SK-N-SH (cell line): ENCODE measurements at regions not wholly inside any gene's neighbourhood (a gene's known extent, or its start where the extent isn't known, plus 50 kb on each side); places are given as distances from the start of the nearest gene placed in this dataset.

Source experiments
- CTCF ChIA-PET: fragments of 300-600, 350-600 bp; formaldehyde crosslinking; extraction: SDS; loops from one replicate; lab custom pipeline; 2021; lab: Yijun Ruan, JAX
- POLR2A ChIA-PET: fragments of 350-600 bp; sonication (Branson Sonifier 250); formaldehyde crosslinking; extraction: SDS; loops from one replicate; lab custom pipeline; 2020; ENCODE audit warnings: antibody characterized with exemption, inconsistent platforms; lab: Yijun Ruan, JAX
- DNase-seq: peaks from one replicate; pipeline ENCODE4 v3.0.0; 2012
- H2AFZ ChIP-seq: fragments of 200-600 bp; sonication (generic); 2 replicates; pipeline ENCODE4 v1.8.1; 2016; ENCODE audit warnings: antibody characterized with exemption, mild to moderate bottlenecking, low read depth
- H3F3A ChIP-seq: fragments of 200-600 bp; sonication (generic); replicated peaks from 2 replicates; pipeline ENCODE3; 2016; ENCODE audit warnings: antibody characterized with exemption, mild to moderate bottlenecking; ENCODE audit not compliant: insufficient read depth
- H3K27ac ChIP-seq, 2 experiments: fragments of 200-500 bp in 1 of 2; fragments of 200-600 bp in 1 of 2; sonication (Bioruptor generic) in 1 of 2; sonication (generic), shearing (Covaris generic) in 1 of 2; 2 replicates each; pipeline versions ENCODE4 v1.5.1 to v1.6.1; 2014 to 2016; ENCODE audit warnings: low read depth in 2 of 2, inconsistent platforms in 1 of 2, low read length in 1 of 2, mild to moderate bottlenecking in 1 of 2, mixed read lengths in 1 of 2
- H3K27me3 ChIP-seq: fragments of 200-600 bp; sonication (generic), shearing (Covaris generic); 2 replicates; pipeline ENCODE4 v1.6.1; 2016; ENCODE audit warnings: mixed run types; ENCODE audit not compliant: insufficient read depth
- H3K36me3 ChIP-seq, 2 experiments: fragments of 200-500 bp in 1 of 2; fragments of 200-600 bp in 1 of 2; sonication (Bioruptor generic) in 1 of 2; sonication (generic) in 1 of 2; replicated peaks in 1 of 2; 2 replicates each; pipeline versions ENCODE3 to v1.5.1; 2014 to 2016; ENCODE audit warnings: low read length in 1 of 2, mild to moderate bottlenecking in 1 of 2; ENCODE audit not compliant: insufficient read depth in 2 of 2, control insufficient read depth in 1 of 2
- H3K4me1 ChIP-seq, 2 experiments: fragments of 200-500 bp in 1 of 2; fragments of 200-600 bp in 1 of 2; sonication (Bioruptor generic) in 1 of 2; sonication (generic), shearing (Covaris generic) in 1 of 2; 2 replicates each; pipeline versions ENCODE4 v1.5.1 to v1.6.1; 2014 to 2016; ENCODE audit warnings: low read depth in 1 of 2, low read length in 1 of 2, mixed run types in 1 of 2; ENCODE audit not compliant: insufficient read depth in 2 of 2, control insufficient read depth in 1 of 2
- H3K4me2 ChIP-seq: fragments of 200-600 bp; sonication (generic), shearing (Covaris generic); 2 replicates; pipeline ENCODE4 v1.6.1; 2017; ENCODE audit warnings: mixed run types
- H3K4me3 ChIP-seq, 2 experiments: fragments of 200-500 bp in 1 of 2; fragments of 200-600 bp in 1 of 2; sonication (Bioruptor generic) in 1 of 2; sonication (generic), shearing (Covaris generic) in 1 of 2; 2 replicates each; pipeline versions ENCODE4 v1.5.1 to v1.8.1; 2014 to 2016; ENCODE audit warnings: low read depth in 2 of 2, inconsistent platforms in 1 of 2, low read length in 1 of 2, mild to moderate bottlenecking in 1 of 2, mixed read lengths in 1 of 2, moderate library complexity in 1 of 2
- H3K79me2 ChIP-seq: fragments of 200-600 bp; sonication (generic); 2 replicates; pipeline ENCODE4 v1.8.1; 2017; ENCODE audit warnings: mild to moderate bottlenecking; ENCODE audit not compliant: insufficient read depth
- H3K9ac ChIP-seq: fragments of 200-600 bp; sonication (generic); 2 replicates; pipeline ENCODE4 v1.6.1; 2017; ENCODE audit warnings: mixed run types
- H3K9me2 ChIP-seq: fragments of 200-600 bp; sonication (generic); 2 replicates; pipeline ENCODE4 v1.6.1; 2017; ENCODE audit warnings: mixed run types
- H3K9me3 ChIP-seq: fragments of 200-600 bp; sonication (generic); 2 replicates; pipeline ENCODE4 v1.6.1; 2017; ENCODE audit warnings: mixed run types, mild to moderate bottlenecking, moderate library complexity
- H4K20me1 ChIP-seq: fragments of 200-600 bp; sonication (generic); 2 replicates; pipeline ENCODE4 v1.6.1; 2017; ENCODE audit warnings: mild to moderate bottlenecking, mixed run types; ENCODE audit not compliant: insufficient read depth
- EP300 ChIP-seq, 2 experiments: IDR thresholded peaks; 2 replicates each; pipeline versions ENCODE4 v1.4.0 to v1.6.1; 2012; ENCODE audit warnings: borderline replicate concordance in 1 of 2, low read depth in 1 of 2, low read length in 1 of 2
- EZH2phosphoT487 ChIP-seq: fragments of 200-600 bp; sonication (generic); IDR thresholded peaks from 2 replicates; pipeline ENCODE4 v1.6.1; 2017; ENCODE audit warnings: low read depth, mixed run types, mild to moderate bottlenecking, antibody characterized with exemption, moderate library complexity, borderline replicate concordance
- JUND ChIP-seq: IDR thresholded peaks from 2 replicates; pipeline ENCODE4 v1.4.0; 2012
- MEF2A ChIP-seq: IDR thresholded peaks from 2 replicates; pipeline ENCODE4 v1.4.0; 2012; ENCODE audit warnings: low read depth, borderline replicate concordance
- RAD21 ChIP-seq: IDR thresholded peaks from 2 replicates; pipeline ENCODE4 v1.6.1; 2012; ENCODE audit warnings: mild to moderate bottlenecking, low read length
- RCOR1 ChIP-seq: fragments of 150-350 bp; IDR thresholded peaks from 2 replicates; pipeline ENCODE4 v1.6.1; 2017; ENCODE audit warnings: antibody characterized with exemption, low read length
- RFX5 ChIP-seq: IDR thresholded peaks from 2 replicates; pipeline ENCODE4 v1.6.1; 2012; ENCODE audit warnings: mild to moderate bottlenecking, improper control_type of control experiment, low read length
- SIN3A ChIP-seq: IDR thresholded peaks from 2 replicates; pipeline ENCODE4 v1.6.1; 2012; ENCODE audit warnings: low read depth, mild to moderate bottlenecking, low read length, moderate library complexity, borderline replicate concordance
- TEAD4 ChIP-seq: IDR thresholded peaks from 2 replicates; pipeline ENCODE4 v1.4.0; 2012; ENCODE audit warnings: mild to moderate bottlenecking, borderline replicate concordance; ENCODE audit not compliant: insufficient read depth
- YY1 ChIP-seq: IDR thresholded peaks from 2 replicates; pipeline ENCODE4 v1.4.0; 2012; ENCODE audit warnings: low read depth, mild to moderate bottlenecking
- WGBS: methylation state at CpG from one replicate; pipeline ENCODE4 v1.1.6; 2017; ENCODE audit warnings: low lambda C conversion rate; 5-methylcytosine and 5-hydroxymethylcytosine counted together
- TF ChIP-seq, protein P1 (sequence below): IDR thresholded peaks from 2 replicates; pipeline ENCODE4 v1.4.0; 2012; ENCODE audit warnings: low read depth, borderline replicate concordance
- TF ChIP-seq, protein P2 (sequence below): fragments of 150-350 bp; IDR thresholded peaks from 2 replicates; pipeline ENCODE4 v1.6.1; 2017; ENCODE audit warnings: antibody characterized with exemption, low read length, low read depth, borderline replicate concordance
- TF ChIP-seq, protein P3 (sequence below): IDR thresholded peaks from 2 replicates; pipeline ENCODE4 v1.4.0; 2012; ENCODE audit warnings: low read depth
- TF ChIP-seq, protein P4 (sequence below): IDR thresholded peaks from 2 replicates; pipeline ENCODE4 v1.4.0; 2012; ENCODE audit warnings: low read depth, borderline replicate concordance
- TF ChIP-seq, protein P5 (sequence below): IDR thresholded peaks from 2 replicates; pipeline ENCODE4 v1.6.1; 2012; ENCODE audit warnings: mild to moderate bottlenecking, low read depth, low read length, moderate library complexity
- TF ChIP-seq, protein P6 (sequence below): fragments of 200-600 bp; sonication (generic); IDR thresholded peaks from 2 replicates; pipeline ENCODE4 v1.6.1; 2017; ENCODE audit warnings: antibody characterized with exemption, mild to moderate bottlenecking, moderate library complexity

DNA sequence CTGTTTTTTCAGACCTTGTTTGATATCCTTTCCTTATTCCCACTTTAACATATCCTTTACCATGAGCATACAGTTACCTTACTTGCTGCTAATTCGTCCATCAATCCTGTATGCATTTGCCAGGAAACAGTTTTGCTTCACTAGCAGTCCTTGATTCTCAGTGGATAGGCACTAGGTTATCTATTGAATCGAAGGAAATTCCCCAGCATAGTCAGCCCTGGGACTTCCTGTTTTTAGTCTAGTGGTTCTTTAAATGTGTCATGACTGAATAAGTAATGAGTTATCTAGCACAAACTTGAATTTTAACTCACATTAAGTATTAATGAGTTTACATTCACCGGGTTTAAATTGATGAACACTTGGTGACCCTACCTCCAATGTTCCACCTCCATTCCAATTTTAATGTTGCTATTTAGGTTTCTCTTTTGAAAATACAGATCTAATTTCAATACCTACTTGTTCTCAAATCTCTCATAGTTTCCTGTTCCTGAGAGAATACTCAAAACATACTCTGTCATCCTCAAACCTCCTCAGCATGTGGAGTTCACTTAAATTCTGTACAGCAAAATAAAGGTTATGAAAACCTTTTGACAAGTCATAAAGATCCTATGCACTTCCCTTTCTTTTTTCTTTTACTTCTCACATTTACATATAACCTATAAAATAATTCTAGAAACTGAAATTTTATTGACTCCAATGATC lies 1375.1 kb upstream of the TENM4 start:
- Histone ChIP-seq H3K9ac (no peak overlapping the region), H3K79me2 (no peaks in the 10 kb centered on the region), H3K4me2 (no peak overlapping the region), H4K20me1 (no peaks in the 10 kb centered on the region), H3K9me2 (no peaks in the 10 kb centered on the region), H3K27ac (no peak overlapping the region), H3K9me3 (no peaks in the 10 kb centered on the region), H3K4me3 (no peak overlapping the region), H3K27me3 (no peaks in the 10 kb centered on the region), H2AFZ (no peak overlapping the region), H3K36me3 (no peaks in the 10 kb centered on the region), H3K4me1 (peaks cover 0 to 7% of the 10 kb centered on the region in 2 experiments; a peak in 1 of 4 replicates), H3F3A (no peaks in the 10 kb centered on the region)
- CTCF ChIA-PET: no interaction called here
- POLR2A ChIA-PET: no interaction called here
- no peak for DNase-seq
- 28% methylated on average over 3 of the region's 3 CpGs for WGBS
- TF ChIP-seq RFX5 (no peak), TEAD4 (no peak)

DNA sequence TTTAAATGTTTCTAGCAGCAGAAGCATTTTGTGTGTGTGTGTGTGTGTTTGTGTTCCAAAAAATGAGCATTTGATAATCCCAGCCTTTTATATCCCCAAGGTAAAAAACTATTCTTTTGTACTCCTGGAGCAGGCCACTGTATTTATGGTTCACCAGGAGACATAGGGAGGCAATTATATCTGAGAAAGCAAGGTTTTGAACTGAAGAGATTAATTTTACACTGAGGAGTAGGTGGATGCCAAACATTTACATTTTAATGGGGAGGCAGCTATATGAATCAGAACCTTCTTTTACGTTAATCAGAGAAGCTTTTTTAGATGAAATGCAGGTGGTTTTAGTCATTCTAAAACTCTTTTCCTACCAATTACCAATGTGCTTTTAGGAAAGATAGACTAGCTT lies 1374.0 kb upstream of the TENM4 start:
- Histone ChIP-seq H3K27ac (no peak overlapping the region), H3K4me1 (peaks cover 0 to 7% of the 10 kb centered on the region in 2 experiments; a peak in 1 of 4 replicates), H3K27me3 (no peaks in the 10 kb centered on the region), H3K9ac (no peak overlapping the region), H3K4me3 (no peak overlapping the region), H2AFZ (no peak overlapping the region), H3K9me2 (no peaks in the 10 kb centered on the region), H4K20me1 (no peaks in the 10 kb centered on the region), H3K4me2 (no peak overlapping the region), H3F3A (no peaks in the 10 kb centered on the region), H3K9me3 (no peaks in the 10 kb centered on the region), H3K36me3 (no peaks in the 10 kb centered on the region), H3K79me2 (no peaks in the 10 kb centered on the region)
- DNase-seq: no peak
- POLR2A ChIA-PET: no interaction called here
- 50% methylated on average over 1 of the region's 1 CpG for whole genome bisulfite sequencing
- CTCF ChIA-PET: no interaction called here
- TF ChIP-seq MEF2A (no peak), EP300 (IDR thresholded peaks at IDR 0.05; ENCODE audit: borderline replicate concordance in 1 of 2, low read depth in 1 of 2, low read length in 1 of 2) (no peak), RAD21 (no peak), JUND (no peak), RCOR1 (no peak), EZH2phosphoT487 (no peak), SIN3A (no peak), YY1 (no peak), RFX5 (no peak)
- TF ChIP-seq, protein P1, sequence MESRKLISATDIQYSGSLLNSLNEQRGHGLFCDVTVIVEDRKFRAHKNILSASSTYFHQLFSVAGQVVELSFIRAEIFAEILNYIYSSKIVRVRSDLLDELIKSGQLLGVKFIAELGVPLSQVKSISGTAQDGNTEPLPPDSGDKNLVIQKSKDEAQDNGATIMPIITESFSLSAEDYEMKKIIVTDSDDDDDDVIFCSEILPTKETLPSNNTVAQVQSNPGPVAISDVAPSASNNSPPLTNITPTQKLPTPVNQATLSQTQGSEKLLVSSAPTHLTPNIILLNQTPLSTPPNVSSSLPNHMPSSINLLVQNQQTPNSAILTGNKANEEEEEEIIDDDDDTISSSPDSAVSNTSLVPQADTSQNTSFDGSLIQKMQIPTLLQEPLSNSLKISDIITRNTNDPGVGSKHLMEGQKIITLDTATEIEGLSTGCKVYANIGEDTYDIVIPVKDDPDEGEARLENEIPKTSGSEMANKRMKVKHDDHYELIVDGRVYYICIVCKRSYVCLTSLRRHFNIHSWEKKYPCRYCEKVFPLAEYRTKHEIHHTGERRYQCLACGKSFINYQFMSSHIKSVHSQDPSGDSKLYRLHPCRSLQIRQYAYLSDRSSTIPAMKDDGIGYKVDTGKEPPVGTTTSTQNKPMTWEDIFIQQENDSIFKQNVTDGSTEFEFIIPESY: no peak
- TF ChIP-seq, protein P2, sequence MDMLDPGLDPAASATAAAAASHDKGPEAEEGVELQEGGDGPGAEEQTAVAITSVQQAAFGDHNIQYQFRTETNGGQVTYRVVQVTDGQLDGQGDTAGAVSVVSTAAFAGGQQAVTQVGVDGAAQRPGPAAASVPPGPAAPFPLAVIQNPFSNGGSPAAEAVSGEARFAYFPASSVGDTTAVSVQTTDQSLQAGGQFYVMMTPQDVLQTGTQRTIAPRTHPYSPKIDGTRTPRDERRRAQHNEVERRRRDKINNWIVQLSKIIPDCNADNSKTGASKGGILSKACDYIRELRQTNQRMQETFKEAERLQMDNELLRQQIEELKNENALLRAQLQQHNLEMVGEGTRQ: no peak
- TF ChIP-seq, protein P3, sequence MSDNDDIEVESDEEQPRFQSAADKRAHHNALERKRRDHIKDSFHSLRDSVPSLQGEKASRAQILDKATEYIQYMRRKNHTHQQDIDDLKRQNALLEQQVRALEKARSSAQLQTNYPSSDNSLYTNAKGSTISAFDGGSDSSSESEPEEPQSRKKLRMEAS: no peak
- TF ChIP-seq, protein P4, sequence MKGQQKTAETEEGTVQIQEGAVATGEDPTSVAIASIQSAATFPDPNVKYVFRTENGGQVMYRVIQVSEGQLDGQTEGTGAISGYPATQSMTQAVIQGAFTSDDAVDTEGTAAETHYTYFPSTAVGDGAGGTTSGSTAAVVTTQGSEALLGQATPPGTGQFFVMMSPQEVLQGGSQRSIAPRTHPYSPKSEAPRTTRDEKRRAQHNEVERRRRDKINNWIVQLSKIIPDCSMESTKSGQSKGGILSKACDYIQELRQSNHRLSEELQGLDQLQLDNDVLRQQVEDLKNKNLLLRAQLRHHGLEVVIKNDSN: no peak
- TF ChIP-seq, protein P5, sequence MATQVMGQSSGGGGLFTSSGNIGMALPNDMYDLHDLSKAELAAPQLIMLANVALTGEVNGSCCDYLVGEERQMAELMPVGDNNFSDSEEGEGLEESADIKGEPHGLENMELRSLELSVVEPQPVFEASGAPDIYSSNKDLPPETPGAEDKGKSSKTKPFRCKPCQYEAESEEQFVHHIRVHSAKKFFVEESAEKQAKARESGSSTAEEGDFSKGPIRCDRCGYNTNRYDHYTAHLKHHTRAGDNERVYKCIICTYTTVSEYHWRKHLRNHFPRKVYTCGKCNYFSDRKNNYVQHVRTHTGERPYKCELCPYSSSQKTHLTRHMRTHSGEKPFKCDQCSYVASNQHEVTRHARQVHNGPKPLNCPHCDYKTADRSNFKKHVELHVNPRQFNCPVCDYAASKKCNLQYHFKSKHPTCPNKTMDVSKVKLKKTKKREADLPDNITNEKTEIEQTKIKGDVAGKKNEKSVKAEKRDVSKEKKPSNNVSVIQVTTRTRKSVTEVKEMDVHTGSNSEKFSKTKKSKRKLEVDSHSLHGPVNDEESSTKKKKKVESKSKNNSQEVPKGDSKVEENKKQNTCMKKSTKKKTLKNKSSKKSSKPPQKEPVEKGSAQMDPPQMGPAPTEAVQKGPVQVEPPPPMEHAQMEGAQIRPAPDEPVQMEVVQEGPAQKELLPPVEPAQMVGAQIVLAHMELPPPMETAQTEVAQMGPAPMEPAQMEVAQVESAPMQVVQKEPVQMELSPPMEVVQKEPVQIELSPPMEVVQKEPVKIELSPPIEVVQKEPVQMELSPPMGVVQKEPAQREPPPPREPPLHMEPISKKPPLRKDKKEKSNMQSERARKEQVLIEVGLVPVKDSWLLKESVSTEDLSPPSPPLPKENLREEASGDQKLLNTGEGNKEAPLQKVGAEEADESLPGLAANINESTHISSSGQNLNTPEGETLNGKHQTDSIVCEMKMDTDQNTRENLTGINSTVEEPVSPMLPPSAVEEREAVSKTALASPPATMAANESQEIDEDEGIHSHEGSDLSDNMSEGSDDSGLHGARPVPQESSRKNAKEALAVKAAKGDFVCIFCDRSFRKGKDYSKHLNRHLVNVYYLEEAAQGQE: no peak
- TF ChIP-seq, protein P6, sequence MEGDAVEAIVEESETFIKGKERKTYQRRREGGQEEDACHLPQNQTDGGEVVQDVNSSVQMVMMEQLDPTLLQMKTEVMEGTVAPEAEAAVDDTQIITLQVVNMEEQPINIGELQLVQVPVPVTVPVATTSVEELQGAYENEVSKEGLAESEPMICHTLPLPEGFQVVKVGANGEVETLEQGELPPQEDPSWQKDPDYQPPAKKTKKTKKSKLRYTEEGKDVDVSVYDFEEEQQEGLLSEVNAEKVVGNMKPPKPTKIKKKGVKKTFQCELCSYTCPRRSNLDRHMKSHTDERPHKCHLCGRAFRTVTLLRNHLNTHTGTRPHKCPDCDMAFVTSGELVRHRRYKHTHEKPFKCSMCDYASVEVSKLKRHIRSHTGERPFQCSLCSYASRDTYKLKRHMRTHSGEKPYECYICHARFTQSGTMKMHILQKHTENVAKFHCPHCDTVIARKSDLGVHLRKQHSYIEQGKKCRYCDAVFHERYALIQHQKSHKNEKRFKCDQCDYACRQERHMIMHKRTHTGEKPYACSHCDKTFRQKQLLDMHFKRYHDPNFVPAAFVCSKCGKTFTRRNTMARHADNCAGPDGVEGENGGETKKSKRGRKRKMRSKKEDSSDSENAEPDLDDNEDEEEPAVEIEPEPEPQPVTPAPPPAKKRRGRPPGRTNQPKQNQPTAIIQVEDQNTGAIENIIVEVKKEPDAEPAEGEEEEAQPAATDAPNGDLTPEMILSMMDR: no peak
